Mesothelial cell of epicardium (in vitro differentiated cells): ENCODE measurements at regions not wholly inside any gene's neighbourhood (a gene's known extent, or its start where the extent isn't known, plus 50 kb on each side); places are given as distances from the start of the nearest gene placed in this dataset.

Experiments used
- DNase-seq, 2 experiments: peaks; one replicate each; pipeline ENCODE4 v3.0.0; 2021; ENCODE audit warnings: low spot score in 2 of 2; ENCODE audit not compliant: unreplicated experiment in 2 of 2
- H3K27ac Mint-ChIP-seq: 2 replicates; pipeline ENCODE4 v1.8.0; 2021; ENCODE audit warnings: mixed read lengths
- H3K27me3 Mint-ChIP-seq: 2 replicates; pipeline ENCODE4 v1.8.0; 2021; ENCODE audit warnings: low read depth, mixed read lengths
- H3K36me3 Mint-ChIP-seq: 2 replicates; pipeline ENCODE4 v1.8.0; 2021; ENCODE audit warnings: mixed read lengths
- H3K4me1 Mint-ChIP-seq: 2 replicates; pipeline ENCODE4 v1.8.0; 2021; ENCODE audit warnings: mixed read lengths
- H3K4me3 Mint-ChIP-seq: 2 replicates; pipeline ENCODE4 v1.8.0; 2021; ENCODE audit warnings: mild to moderate bottlenecking, moderate library complexity, mixed read lengths
- H3K9me3 Mint-ChIP-seq: 2 replicates; pipeline ENCODE4 v1.8.0; 2021; ENCODE audit warnings: mixed read lengths
- TF ChIP-seq, protein P1 (sequence below): fragments of 200-600 bp; sonication (generic); IDR thresholded peaks from one replicate; pipeline ENCODE4 v1.5.0; 2021; ENCODE audit warnings: antibody characterized with exemption; ENCODE audit not compliant: unreplicated experiment

GRCh38 chr7:41882745-41883420, 180.0 kb upstream of the INHBA start:
- Mint-ChIP-seq H3K4me1 (peaks cover 60% of the 10 kb centered on the region), H3K4me3 (no peak overlapping the region), H3K27ac (peak overlapping the region; percentile 4)

GRCh38 chr7:41882256-41882655, 179.4 kb upstream of the INHBA start:
- TF ChIP-seq, protein P1, sequence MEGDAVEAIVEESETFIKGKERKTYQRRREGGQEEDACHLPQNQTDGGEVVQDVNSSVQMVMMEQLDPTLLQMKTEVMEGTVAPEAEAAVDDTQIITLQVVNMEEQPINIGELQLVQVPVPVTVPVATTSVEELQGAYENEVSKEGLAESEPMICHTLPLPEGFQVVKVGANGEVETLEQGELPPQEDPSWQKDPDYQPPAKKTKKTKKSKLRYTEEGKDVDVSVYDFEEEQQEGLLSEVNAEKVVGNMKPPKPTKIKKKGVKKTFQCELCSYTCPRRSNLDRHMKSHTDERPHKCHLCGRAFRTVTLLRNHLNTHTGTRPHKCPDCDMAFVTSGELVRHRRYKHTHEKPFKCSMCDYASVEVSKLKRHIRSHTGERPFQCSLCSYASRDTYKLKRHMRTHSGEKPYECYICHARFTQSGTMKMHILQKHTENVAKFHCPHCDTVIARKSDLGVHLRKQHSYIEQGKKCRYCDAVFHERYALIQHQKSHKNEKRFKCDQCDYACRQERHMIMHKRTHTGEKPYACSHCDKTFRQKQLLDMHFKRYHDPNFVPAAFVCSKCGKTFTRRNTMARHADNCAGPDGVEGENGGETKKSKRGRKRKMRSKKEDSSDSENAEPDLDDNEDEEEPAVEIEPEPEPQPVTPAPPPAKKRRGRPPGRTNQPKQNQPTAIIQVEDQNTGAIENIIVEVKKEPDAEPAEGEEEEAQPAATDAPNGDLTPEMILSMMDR: no peak
- H3K27ac Mint-ChIP-seq: peak overlapping the region; percentile 4
- no peaks in the 10 kb centered on the region for H3K27me3 Mint-ChIP-seq
- no peak for DNase-seq
- H3K9me3 Mint-ChIP-seq: peaks cover 4% of the 10 kb centered on the region
- H3K4me1 Mint-ChIP-seq: peaks cover 61% of the 10 kb centered on the region
- no peaks in the 10 kb centered on the region for H3K36me3 Mint-ChIP-seq
- H3K4me3 Mint-ChIP-seq: no peak overlapping the region

More at GRCh38 chr7:41882745-41883420, 180.0 kb upstream of the INHBA start:
- H3K9me3 Mint-ChIP-seq: peaks cover 4% of the 10 kb centered on the region
- TF ChIP-seq, protein P1: no peak
- DNase-seq: no peak
- no peaks in the 10 kb centered on the region for H3K27me3 Mint-ChIP-seq
- no peaks in the 10 kb centered on the region for H3K36me3 Mint-ChIP-seq

DNA sequence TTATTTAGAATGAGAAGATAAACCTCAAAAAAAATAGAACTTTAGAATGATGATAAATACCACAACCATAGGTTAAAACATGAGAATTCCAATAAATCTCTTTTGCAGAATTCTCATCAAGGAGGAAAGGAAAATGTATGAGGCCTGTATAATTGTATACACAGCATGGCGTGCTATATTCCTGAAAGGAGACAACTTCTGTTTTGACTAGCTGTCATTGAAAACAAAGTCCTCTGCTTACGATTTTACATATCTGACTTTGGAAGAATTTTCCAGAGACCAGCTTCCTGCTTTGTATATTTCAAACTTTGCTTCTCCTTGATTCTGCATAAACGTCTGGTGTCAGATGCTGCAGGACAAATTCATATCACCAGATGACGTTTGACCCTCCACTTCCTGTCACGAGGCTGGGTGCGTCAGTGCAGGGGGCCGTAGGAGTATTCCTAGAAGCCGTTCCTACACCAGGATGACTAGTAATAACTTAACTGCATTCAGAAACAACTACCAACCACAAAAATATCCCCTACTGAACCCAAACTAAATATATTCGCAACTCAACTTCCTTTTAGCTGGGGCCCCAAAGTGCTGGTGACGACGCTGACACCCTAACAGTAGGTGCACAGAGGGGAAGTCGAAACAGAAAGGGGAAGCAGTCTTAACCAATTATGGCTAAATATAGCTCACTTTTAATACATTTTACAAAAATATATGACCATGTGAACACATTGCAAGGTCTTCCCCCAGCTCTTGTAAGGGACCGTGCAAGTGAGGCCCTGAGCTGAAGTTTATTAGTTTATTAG, 178.6 kb upstream of the INHBA start:
- peaks cover 4% of the 10 kb centered on the region for H3K9me3 Mint-ChIP-seq
- peak overlapping the region; percentile 35 for H3K27ac Mint-ChIP-seq
- peaks cover 62% of the 10 kb centered on the region for H3K4me1 Mint-ChIP-seq

DNA sequence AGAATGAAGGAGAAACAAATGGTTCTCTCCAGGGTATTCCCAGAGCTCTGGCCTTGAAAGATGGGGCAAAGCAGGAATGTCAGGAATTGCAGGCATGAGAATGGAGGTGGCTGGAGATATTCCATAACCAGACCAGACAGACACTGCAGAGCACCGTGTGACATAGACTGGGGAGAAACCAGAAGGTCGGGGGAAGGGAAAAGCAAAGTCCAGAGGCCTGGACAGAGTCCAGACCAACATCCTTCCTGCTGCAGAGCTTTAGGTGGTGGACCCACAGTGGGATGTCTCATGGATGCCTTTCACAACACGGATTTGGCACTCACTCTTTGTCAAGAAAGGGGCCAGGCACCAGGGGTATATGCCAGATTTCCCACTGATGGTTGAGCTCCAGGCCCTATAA, 177.2 kb upstream of the INHBA start:
- DNase-seq: no peak
- Mint-ChIP-seq H3K27ac (peak overlapping the region; percentile 89), H3K9me3 (peaks cover 4% of the 10 kb centered on the region)

More for the DNA sequence above, 178.6 kb upstream of the INHBA start:
- TF ChIP-seq, protein P1: no peak
- DNase-seq: no peak
- no peaks in the 10 kb centered on the region for H3K36me3 Mint-ChIP-seq
- no peak overlapping the region for H3K4me3 Mint-ChIP-seq
- no peaks in the 10 kb centered on the region for H3K27me3 Mint-ChIP-seq

DNA sequence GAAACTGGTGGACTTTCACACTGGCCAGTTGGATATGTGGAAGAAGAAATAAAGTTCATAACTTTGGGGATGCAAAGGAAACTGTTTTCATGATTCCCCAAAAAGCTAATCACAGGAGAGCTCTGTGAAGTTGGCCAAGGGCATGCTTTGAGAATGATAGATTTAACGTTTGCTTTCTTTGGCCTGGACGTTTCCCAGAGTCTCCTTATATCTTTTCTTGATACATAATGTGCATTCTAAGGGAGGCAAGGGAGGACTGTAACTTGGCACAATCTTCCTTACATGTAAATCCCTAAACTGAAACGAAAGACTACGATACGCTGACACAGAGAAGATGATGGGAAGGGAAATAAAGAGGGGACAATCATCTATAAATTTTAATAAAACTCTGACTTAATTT, 176.5 kb upstream of the INHBA start:
- Mint-ChIP-seq H3K36me3 (no peaks in the 10 kb centered on the region), H3K9me3 (peaks cover 4% of the 10 kb centered on the region), H3K27me3 (no peaks in the 10 kb centered on the region), H3K4me3 (no peak overlapping the region), H3K4me1 (peaks cover 55% of the 10 kb centered on the region), H3K27ac (peak overlapping the region; percentile 54)
- TF ChIP-seq, protein P1: no peak
- no peak for DNase-seq

More for the DNA sequence above, 177.2 kb upstream of the INHBA start:
- H3K4me1 Mint-ChIP-seq: peaks cover 58% of the 10 kb centered on the region
- H3K4me3 Mint-ChIP-seq: no peak overlapping the region
- no peaks in the 10 kb centered on the region for H3K36me3 Mint-ChIP-seq
- TF ChIP-seq, protein P1: no peak
- no peaks in the 10 kb centered on the region for H3K27me3 Mint-ChIP-seq
